ENCODE measurements at regions not wholly inside any gene's neighbourhood (a gene's known extent, or its start where the extent isn't known, plus 50 kb on each side); places are given as distances from the start of the nearest gene placed in this dataset.

DNA sequence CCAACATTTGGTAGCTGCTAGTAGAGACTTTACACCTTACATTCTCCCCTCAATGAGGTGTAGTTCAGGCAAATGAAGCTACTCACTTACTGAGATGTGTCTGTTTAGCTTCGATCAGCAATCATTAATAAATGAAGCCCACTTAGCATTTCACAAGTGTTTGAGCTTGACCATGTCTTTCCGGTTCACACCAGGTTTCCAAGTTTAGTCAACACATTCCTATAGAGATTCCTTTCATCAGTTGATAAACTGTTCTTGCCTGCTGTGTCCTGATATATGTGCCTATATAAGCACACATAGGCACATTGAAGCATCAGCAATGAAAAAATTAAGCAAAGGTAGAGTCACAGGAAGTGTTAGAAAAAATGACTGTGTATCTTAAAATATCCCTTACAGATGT lies 150.0 kb downstream of the BTBD3 start:
- Histone ChIP-seq H3K9me2 (replicated peaks; ENCODE audit: insufficient read depth, low read length) (no peaks in the 10 kb centered on the region), H3K4me3 (ENCODE audit: low read length) (no peak overlapping the region), H3K27me3 (ENCODE audit: low read length) (no peaks in the 10 kb centered on the region), H4K20me1 (ENCODE audit: insufficient read depth, low read depth, low read length) (no peaks in the 10 kb centered on the region), H2AFZ (ENCODE audit: low read length) (no peak overlapping the region), H3K36me3 (ENCODE audit: insufficient read depth, low read length) (no peaks in the 10 kb centered on the region), H3K79me2 (ENCODE audit: low read length) (no peaks in the 10 kb centered on the region), H3K9ac (ENCODE audit: low read length) (no peak overlapping the region), H3K4me2 (ENCODE audit: low read depth, low read length, poor library complexity, severe bottlenecking) (no peak overlapping the region), H3K27ac (ENCODE audit: low read length) (no peak overlapping the region), H3K9me3 (ENCODE audit: low read length) (peaks cover 18% of the 10 kb centered on the region), H3K4me1 (ENCODE audit: low read length) (no peaks in the 10 kb centered on the region)
- no peak for DNase-seq

- Histone ChIP-seq H3K79me2 (ENCODE audit: low read length) (no peaks in the 10 kb centered on the region), H3K9me2 (replicated peaks; ENCODE audit: insufficient read depth, low read length) (no peaks in the 10 kb centered on the region), H4K20me1 (ENCODE audit: insufficient read depth, low read depth, low read length) (no peaks in the 10 kb centered on the region), H3K27ac (ENCODE audit: low read length) (no peak overlapping the region), H3K36me3 (ENCODE audit: insufficient read depth, low read length) (no peaks in the 10 kb centered on the region), H3K4me1 (ENCODE audit: low read length) (no peaks in the 10 kb centered on the region), H3K4me2 (ENCODE audit: low read depth, low read length, poor library complexity, severe bottlenecking) (no peak overlapping the region), H3K9ac (ENCODE audit: low read length) (no peak overlapping the region), H3K27me3 (ENCODE audit: low read length) (no peaks in the 10 kb centered on the region), H2AFZ (ENCODE audit: low read length) (no peak overlapping the region), H3K9me3 (ENCODE audit: low read length) (peaks cover 18% of the 10 kb centered on the region), H3K4me3 (ENCODE audit: low read length) (no peak overlapping the region)
- DNase-seq = no peak
These were observed 150.4 kb downstream of the BTBD3 start for GRCh38 chr20:12068121-12068520.

GRCh38 chr20:12069181-12069580 lies 151.5 kb downstream of the BTBD3 start:
- DNase-seq = no peak
- no peaks in the 10 kb centered on the region for H3K4me1 ChIP-seq (ENCODE audit: low read length)

GRCh38 chr20:12072221-12072953 lies 154.7 kb downstream of the BTBD3 start:
- Histone ChIP-seq H3K4me3 (ENCODE audit: low read length) (no peak overlapping the region), H3K9me3 (ENCODE audit: low read length) (peaks cover 32% of the 10 kb centered on the region), H3K79me2 (ENCODE audit: low read length) (no peaks in the 10 kb centered on the region), H3K36me3 (ENCODE audit: insufficient read depth, low read length) (no peaks in the 10 kb centered on the region), H3K4me2 (ENCODE audit: low read depth, low read length, poor library complexity, severe bottlenecking) (no peak overlapping the region), H3K27me3 (ENCODE audit: low read length) (no peaks in the 10 kb centered on the region), H3K9me2 (replicated peaks; ENCODE audit: insufficient read depth, low read length) (no peaks in the 10 kb centered on the region), H2AFZ (ENCODE audit: low read length) (no peak overlapping the region), H3K27ac (ENCODE audit: low read length) (no peak overlapping the region), H4K20me1 (ENCODE audit: insufficient read depth, low read depth, low read length) (no peaks in the 10 kb centered on the region), H3K9ac (ENCODE audit: low read length) (no peak overlapping the region), H3K4me1 (ENCODE audit: low read length) (no peaks in the 10 kb centered on the region)
- no peak for DNase-seq

More at GRCh38 chr20:12069181-12069580, 151.5 kb downstream of the BTBD3 start:
- Histone ChIP-seq H3K9ac (ENCODE audit: low read length) (no peak overlapping the region), H2AFZ (ENCODE audit: low read length) (no peak overlapping the region), H3K27me3 (ENCODE audit: low read length) (no peaks in the 10 kb centered on the region), H3K36me3 (ENCODE audit: insufficient read depth, low read length) (no peaks in the 10 kb centered on the region), H3K4me3 (ENCODE audit: low read length) (no peak overlapping the region), H3K9me3 (ENCODE audit: low read length) (peaks cover 18% of the 10 kb centered on the region), H4K20me1 (ENCODE audit: insufficient read depth, low read depth, low read length) (no peaks in the 10 kb centered on the region), H3K4me2 (ENCODE audit: low read depth, low read length, poor library complexity, severe bottlenecking) (no peak overlapping the region), H3K9me2 (replicated peaks; ENCODE audit: insufficient read depth, low read length) (no peaks in the 10 kb centered on the region), H3K79me2 (ENCODE audit: low read length) (no peaks in the 10 kb centered on the region), H3K27ac (ENCODE audit: low read length) (no peak overlapping the region)

- Histone ChIP-seq H3K27ac (ENCODE audit: low read length) (no peak overlapping the region), H3K9ac (ENCODE audit: low read length) (no peak overlapping the region), H3K4me3 (ENCODE audit: low read length) (no peak overlapping the region), H3K4me1 (ENCODE audit: low read length) (no peaks in the 10 kb centered on the region), H3K4me2 (ENCODE audit: low read depth, low read length, poor library complexity, severe bottlenecking) (no peak overlapping the region), H3K9me2 (replicated peaks; ENCODE audit: insufficient read depth, low read length) (no peaks in the 10 kb centered on the region), H2AFZ (ENCODE audit: low read length) (no peak overlapping the region), H3K79me2 (ENCODE audit: low read length) (no peaks in the 10 kb centered on the region), H4K20me1 (ENCODE audit: insufficient read depth, low read depth, low read length) (no peaks in the 10 kb centered on the region), H3K27me3 (ENCODE audit: low read length) (no peaks in the 10 kb centered on the region), H3K9me3 (ENCODE audit: low read length) (peaks cover 36% of the 10 kb centered on the region), H3K36me3 (ENCODE audit: insufficient read depth, low read length) (no peaks in the 10 kb centered on the region)
- DNase-seq = no peak
These were observed 155.2 kb downstream of the BTBD3 start for GRCh38 chr20:12072954-12073264.

DNA sequence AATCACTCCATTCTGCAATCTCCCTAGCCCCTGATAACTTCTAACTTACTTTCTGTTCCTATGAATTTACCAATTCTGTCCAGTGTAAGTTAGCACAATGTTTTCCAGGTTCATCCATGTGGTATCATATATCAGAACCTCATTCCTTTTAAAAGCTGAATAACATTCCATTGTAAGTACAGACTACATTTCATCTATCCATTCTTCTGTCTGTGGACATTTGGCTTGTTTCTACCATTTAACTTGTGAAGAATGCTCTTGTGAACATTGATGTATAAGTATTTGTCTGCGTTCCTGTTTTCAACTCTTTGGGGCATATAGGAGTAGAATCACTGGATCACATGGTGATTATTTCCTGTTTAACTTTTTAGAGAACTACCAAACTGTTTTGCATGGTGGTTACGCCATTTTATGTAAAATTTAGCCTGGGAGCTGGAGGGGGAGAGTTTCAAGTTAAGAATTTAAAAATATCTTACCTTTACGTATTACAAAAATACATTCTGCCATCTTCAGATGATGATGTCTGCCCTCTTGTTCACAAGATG lies 156.5 kb downstream of the BTBD3 start:
- Histone ChIP-seq H3K4me2 (ENCODE audit: low read depth, low read length, poor library complexity, severe bottlenecking) (no peak overlapping the region), H3K27me3 (ENCODE audit: low read length) (no peaks in the 10 kb centered on the region), H3K9me2 (replicated peaks; ENCODE audit: insufficient read depth, low read length) (no peaks in the 10 kb centered on the region), H3K9ac (ENCODE audit: low read length) (no peak overlapping the region), H3K36me3 (ENCODE audit: insufficient read depth, low read length) (no peaks in the 10 kb centered on the region), H4K20me1 (ENCODE audit: insufficient read depth, low read depth, low read length) (no peaks in the 10 kb centered on the region), H3K27ac (ENCODE audit: low read length) (no peak overlapping the region), H3K4me3 (ENCODE audit: low read length) (no peak overlapping the region), H2AFZ (ENCODE audit: low read length) (no peak overlapping the region), H3K4me1 (ENCODE audit: low read length) (no peaks in the 10 kb centered on the region), H3K9me3 (ENCODE audit: low read length) (peaks cover 32% of the 10 kb centered on the region), H3K79me2 (ENCODE audit: low read length) (no peaks in the 10 kb centered on the region)
- no peak for DNase-seq

DNA sequence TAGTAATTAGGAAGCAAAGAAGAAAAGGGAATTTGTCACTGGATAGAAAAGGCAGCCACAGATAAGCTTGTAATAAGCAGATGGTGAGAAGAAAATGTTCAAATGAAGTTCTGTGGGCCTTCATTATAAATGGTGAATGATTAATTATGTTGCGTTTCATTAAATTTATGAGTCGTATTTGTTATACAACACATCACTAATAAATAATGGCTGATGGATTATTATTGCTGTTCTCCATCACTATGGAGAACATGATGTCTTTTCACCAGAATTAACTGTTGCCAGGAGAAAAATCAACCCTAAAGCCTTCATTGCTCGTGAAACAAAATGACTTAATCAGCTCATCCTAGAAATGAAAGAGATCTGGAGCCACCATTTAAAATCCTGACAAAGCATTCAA lies 158.5 kb downstream of the BTBD3 start:
- no peak overlapping the region for H2AFZ ChIP-seq (ENCODE audit: low read length)
- H4K20me1 ChIP-seq (ENCODE audit: insufficient read depth, low read depth, low read length) = no peaks in the 10 kb centered on the region
- no peak overlapping the region for H3K4me3 ChIP-seq (ENCODE audit: low read length)
- no peaks in the 10 kb centered on the region for H3K36me3 ChIP-seq (ENCODE audit: insufficient read depth, low read length)
- peaks cover 27% of the 10 kb centered on the region for H3K9me3 ChIP-seq (ENCODE audit: low read length)
- H3K9me2 ChIP-seq (replicated peaks; ENCODE audit: insufficient read depth, low read length) = no peaks in the 10 kb centered on the region
- H3K27me3 ChIP-seq (ENCODE audit: low read length) = no peaks in the 10 kb centered on the region
- no peaks in the 10 kb centered on the region for H3K4me1 ChIP-seq (ENCODE audit: low read length)
- H3K79me2 ChIP-seq (ENCODE audit: low read length) = no peaks in the 10 kb centered on the region
- H3K4me2 ChIP-seq (ENCODE audit: low read depth, low read length, poor library complexity, severe bottlenecking) = no peak overlapping the region
- no peak overlapping the region for H3K9ac ChIP-seq (ENCODE audit: low read length)
- DNase-seq = no peak
- no peak overlapping the region for H3K27ac ChIP-seq (ENCODE audit: low read length)

- Histone ChIP-seq H3K79me2 (ENCODE audit: low read length) (no peaks in the 10 kb centered on the region), H3K4me1 (ENCODE audit: low read length) (no peaks in the 10 kb centered on the region), H3K9me2 (replicated peaks; ENCODE audit: insufficient read depth, low read length) (no peaks in the 10 kb centered on the region), H3K4me2 (ENCODE audit: low read depth, low read length, poor library complexity, severe bottlenecking) (no peak overlapping the region), H3K9me3 (ENCODE audit: low read length) (peaks cover 28% of the 10 kb centered on the region), H3K9ac (ENCODE audit: low read length) (no peak overlapping the region), H2AFZ (ENCODE audit: low read length) (no peak overlapping the region), H3K36me3 (ENCODE audit: insufficient read depth, low read length) (no peaks in the 10 kb centered on the region), H4K20me1 (ENCODE audit: insufficient read depth, low read depth, low read length) (no peaks in the 10 kb centered on the region), H3K27ac (ENCODE audit: low read length) (no peak overlapping the region), H3K4me3 (ENCODE audit: low read length) (no peak overlapping the region), H3K27me3 (ENCODE audit: low read length) (no peaks in the 10 kb centered on the region)
- no peak for DNase-seq
These were observed 160.2 kb downstream of the BTBD3 start for GRCh38 chr20:12077875-12078274.
